ENCODE measurements at regions not wholly inside any gene's neighbourhood (a gene's known extent, or its start where the extent isn't known, plus 50 kb on each side); places are given as distances from the start of the nearest gene placed in this dataset.

DNA sequence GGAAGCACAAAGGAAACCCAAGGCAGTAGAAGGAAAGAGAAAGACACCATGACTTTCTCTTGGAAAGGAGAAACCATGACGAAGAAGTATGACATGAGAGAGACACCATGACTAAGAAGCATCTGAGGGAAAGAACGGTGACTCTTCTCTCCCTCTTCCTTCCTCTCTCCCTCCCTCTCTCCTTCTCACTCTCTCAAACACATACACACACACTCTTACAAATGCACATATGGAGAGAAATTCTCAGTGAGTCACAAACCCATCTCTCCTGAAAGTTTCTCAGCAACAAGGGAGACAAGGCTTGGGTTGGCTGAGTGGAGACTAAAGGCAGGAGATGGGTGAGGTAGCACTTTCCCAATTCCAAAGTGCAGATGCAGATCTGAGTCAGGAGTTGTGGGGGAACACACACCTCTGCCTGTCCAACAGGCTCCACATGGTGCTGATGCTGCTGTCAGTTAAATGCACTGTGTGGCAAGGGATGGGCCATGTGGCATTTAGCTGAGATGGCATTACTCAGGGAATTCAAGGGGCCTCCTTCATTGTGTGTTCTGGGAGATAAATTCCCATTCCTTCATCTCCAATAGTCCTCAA lies 336.7 kb upstream of the C16orf82 start:
- no peak for DNase-seq

DNA sequence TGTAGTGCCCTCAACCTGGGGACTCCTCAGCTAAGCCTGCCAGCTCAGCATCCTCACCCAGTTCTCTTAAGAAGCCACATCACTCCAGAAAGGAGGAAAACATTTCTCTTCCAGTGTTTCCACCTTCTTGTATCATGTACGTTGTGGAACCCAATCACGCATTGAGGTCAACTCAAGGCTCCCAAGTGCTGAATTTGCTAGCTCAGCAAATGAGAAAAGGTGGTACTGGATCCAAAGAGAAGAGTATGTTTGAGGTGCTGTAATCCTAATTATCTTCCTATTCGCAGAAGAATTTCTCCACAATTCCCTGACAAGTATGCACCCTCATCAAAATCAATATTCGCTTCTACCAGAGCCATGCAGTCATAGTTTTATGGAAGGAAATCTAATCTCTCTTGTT lies 335.0 kb upstream of the C16orf82 start:
- no peak for DNase-seq

DNA sequence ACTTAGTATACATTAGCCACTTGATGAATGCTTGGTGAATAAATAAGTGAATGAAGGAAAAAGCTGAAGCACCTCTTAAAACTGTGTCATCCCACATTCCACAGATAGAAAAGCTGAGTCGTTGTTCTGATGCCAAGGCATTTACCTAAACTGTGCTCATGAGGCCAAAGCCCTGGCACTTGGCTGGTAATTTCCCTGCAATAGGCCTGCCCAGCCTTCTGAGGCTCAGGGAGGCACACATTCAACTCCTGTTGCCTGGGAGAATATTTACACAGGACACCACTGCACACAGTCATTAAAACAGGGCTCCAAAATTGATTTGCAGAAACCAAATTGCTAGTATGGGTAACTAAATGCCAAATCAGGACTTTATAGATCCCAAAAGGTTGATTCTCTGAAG lies 333.0 kb upstream of the C16orf82 start:
- DNase-seq: no peak

DNA sequence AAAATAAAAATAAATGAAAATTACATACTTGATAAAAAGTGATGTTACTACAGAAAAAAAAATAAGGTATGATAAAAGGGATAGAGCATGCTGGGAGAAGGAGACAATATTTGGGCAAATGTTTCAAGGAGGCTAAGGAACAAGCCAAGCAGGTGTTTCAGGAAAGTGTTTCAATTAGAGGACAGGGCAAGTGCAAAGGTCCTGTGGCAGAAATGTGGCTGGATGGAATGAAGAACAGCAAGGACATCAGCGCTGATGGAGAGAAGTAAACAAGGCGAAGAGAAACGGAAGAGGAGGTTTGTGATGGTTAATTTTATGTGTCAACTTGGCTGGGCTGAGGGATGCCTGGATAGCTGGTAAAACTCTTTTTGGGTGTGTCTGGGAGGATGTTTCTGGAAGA lies 331.2 kb upstream of the C16orf82 start:
- no peak for DNase-seq

DNA sequence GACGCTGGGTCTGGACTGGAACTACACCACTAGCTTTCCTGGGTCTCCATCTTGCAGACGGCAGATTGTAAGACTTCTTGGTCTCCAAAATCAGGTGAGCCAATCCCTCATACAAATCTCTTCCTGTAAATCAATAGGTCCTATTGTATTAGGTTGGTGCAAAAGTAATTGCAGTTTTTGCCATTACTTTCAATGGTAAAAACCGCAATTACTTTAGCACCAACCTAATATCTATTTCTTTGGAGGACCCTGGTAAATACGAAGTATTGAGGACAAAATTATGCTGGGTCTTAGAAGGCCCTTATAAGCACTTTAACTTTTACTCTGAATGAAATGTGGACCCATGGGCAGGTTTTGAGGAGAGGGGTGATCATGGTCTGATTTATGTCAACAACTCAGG lies 330.6 kb upstream of the C16orf82 start:
- no peak for DNase-seq

DNA sequence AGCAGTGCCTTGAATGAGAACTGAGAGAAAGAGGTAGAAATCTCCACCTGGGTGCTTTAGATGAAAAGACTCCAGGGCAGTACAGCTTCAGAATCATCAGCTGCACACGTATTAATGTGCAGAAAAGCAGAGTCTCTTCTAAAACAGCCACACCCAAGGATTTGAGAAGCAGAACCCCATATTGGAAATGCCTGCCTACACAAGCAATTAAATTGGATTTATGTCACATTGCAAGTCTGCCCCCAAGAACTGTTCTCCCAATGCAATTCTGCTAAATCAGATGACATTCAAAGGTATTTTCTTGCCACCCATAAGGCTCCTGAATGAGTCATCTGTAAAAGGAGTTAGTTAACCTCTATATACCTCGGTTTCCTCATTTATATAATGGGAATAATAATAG lies 326.0 kb upstream of the C16orf82 start:
- no peak for DNase-seq

DNA sequence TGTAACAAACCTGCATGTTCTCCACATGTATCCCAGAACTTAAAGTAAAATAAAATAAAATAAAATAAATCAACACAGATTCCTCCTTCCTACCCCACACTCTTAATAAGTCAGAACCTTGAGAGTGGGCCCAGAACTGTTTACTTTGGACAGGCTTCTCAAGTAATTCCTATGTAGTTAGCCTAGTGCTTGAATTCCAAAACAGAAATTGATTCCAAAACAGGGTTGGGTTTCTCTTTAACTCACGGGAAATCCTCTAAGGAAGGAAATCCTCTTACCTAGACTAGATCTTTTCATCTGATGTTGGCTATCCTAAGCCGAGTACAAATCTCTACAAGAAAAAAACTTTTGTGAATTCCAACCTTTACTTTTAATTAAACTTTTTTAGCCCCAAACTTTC lies 324.7 kb upstream of the C16orf82 start:
- DNase-seq: no peak

DNA sequence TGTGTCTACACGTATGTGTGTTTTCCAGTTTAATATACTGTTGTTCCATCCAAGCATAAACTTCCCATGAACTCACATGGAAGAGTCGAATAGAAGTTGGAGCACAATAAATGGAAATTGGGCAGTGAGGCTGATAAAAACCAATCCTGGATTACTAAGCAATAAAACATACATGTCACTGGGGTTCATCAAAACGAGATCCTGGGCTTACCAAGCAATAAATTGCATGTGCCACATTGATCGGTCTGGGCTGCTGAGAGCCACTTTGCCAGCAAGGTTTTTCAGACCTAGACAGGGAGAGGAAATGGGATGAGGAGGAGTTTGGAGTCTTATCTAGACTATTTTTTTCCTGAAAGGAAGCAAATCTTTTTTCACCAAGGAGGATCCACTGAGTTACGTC lies 322.3 kb upstream of the C16orf82 start:
- no peak for DNase-seq

DNA sequence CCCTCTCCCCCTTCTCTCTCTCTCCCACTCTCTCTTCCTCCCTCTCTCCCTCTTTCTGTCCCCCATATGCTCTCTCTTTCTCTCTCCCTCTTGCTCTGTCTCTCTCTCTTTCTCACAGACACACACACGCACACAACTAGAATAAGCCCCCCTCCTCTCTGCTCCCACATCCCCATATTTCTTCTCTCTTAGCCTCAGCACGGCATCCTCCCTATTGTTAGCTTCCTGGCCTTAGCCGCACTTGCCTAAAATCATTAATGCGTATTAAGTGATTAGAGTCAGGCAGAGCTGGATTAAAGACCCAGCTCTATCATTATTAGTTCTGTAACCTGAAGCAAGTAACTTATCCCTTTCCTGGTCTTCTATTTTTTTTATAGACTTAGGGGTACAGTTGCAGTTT lies 319.0 kb upstream of the C16orf82 start:
- DNase-seq: no peak

DNA sequence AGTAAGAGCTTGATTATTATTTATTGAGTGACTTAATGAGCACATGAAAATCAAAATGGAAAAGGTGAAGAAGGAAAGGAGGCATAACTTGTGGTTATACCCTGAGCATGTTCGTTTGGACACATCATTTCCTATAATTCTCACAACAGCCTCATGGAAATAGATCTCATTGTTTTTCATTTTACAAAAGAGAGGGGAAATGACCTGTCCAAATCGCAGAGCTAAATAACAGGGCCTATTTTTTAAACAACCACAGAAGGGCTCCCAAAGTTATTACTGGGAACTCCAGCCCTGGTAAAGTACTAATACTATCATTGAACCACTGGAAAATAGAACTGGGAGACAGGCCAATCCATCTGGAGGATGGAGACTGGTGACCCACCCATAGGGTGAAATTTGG lies 317.7 kb upstream of the C16orf82 start:
- no peak for DNase-seq

DNA sequence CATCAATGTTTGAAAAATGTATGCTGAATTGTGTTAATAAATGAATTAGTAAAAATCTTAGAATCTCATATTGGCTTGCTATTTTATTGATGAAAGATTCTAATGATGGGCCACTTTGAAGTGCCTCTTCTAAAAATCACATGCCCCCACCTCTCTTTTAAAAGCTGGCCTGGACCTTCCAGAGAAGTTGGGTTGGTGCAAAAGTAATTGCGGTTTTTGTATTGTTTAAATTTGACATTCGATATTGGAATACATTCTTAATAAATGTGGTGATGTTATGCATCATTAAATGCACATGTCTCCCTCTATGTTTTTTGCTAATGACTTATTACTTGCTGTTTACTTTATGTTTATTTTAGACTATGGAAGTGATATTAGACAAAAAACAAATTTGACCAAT lies 314.6 kb upstream of the C16orf82 start:
- DNase-seq: no peak

DNA sequence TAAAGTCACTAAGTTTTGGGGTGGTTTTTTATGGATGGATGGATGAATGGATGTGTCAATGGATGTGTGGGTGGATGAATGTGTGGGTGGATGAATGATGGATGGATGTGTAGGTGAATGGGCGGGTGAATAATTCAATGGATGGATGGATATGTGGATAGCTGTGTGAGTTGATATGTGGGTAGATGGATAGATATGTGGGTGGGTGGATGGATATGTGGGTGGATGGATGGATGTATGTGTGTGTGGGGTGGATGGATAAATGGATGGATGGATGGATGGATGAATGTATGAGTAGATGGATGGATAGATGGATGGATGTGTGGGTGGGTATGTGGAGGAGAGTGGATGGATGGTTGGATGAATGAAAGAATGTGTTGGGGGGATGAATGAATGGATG lies 310.1 kb upstream of the C16orf82 start:
- DNase-seq: no peak

DNA sequence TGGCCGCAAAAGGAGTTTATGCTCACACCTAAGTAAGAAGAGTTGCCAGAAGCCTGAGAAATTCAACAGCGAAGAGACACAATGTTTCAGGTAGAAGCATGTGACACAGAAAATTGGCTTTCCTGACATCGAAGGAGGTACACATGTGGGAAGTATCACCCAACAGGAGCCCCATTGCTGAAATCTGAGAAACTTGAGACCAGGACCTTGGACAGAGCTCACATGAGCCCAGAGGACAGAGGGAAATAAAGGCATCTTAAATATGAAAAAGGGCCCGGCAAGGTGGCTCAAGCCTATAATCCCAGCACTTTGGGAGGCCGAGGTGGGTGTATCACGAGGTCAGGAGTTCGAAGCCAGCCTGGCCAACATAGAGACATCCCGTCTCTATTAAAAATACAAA lies 304.1 kb upstream of the C16orf82 start:
- DNase-seq: no peak

DNA sequence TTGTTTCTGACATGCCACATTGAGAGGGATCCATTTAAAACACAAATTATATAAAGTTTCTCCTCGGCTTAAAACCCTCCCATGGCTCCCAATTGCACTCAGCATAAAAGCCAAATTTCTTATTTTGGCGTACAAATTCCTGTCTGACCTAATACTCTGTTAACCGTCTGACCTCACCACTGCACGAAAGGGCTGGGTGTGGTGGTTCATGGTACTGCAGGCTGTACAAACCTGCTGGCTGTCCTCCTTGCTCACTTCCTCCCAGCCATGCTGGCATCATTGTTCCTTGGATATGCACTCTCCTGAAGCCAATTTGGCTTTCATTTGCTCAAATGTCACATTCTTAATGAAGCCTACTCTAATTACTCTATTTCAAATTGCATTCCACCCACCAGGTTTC lies 301.6 kb upstream of the C16orf82 start:
- no peak for DNase-seq

DNA sequence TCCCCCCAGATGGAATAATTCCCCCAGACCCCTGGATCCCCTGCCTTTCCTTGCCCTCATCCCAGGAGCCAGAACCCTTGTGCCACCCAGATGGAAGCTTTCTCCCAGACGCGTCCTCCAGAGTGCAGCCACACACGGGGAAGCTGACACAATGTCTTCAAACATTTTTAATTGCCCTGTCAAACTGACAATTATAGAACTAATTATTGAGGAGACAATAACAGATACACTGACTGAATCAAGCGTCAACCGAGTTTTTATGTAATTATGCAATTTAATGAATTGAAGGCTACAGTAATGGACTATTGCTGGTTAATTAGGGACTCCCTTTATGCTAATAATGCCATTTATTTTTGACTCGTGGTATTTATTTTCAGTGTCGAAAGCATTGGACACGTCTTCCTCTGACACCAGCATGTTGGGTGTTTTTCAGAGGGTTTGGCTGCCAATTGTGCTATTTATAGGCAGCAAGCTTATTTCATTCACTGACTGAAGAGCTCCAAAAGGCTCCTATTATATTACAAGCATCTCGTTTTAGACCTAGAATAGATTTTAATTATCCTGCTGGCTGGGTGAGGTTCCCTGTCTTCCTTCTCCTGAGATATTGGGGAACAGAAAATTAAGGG lies 298.2 kb upstream of the C16orf82 start:
- no peak for DNase-seq

DNA sequence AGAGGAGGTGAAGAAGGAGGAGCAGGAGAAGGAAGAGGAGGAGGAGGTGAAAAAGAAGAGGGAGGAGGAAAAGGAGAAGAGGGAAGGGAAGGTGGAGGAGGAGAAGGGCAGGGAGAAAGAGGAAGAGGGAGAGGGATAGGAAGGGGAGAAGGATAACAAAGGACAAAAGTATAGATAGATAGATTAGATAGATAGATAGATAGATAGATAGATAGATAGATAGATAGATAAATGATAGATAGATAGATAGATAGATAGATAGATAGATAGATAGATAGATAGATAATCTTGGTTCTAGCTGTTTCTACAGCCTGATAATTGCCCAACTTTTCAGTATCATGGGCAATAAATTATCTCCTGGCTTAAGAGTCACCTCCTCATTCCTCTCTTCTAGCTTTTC lies 296.2 kb upstream of the C16orf82 start:
- DNase-seq: no peak

DNA sequence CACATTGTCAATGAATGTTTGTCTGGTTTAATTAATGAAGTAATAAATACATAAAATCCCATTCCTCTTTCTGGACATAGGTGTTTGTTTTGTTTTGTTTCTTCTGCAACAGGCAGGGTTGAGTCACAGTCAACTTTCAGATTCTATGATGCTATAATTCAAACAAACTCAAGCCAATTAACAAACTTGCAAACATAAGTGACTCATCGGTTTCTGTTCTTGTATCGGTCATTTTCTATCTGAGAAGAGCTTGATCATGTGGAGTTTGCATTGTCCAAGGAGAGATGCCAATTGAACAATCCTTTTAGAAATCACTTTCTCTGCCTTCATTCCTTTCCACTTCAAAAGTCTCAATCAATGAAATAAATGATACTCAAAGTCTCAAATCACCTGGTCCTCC lies 294.2 kb upstream of the C16orf82 start:
- no peak for DNase-seq

DNA sequence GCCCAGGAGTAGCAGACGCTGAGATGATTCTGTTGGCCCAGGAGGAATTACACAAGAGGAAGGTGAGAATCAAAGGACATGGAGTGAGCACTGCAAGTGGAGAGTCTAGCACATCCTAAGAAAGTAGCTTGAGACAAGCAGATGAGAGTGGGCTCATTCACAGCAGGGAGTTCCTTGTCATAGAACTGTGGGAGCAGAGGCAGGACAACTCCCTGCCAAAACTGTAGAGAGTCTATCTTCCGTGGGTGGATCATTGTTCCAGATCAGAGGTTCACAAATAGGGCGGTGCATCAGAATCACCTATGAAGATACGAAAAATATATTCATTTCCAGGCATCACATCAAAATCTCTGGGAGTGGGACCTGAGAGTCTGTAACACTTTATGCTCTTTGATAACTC lies 288.9 kb upstream of the C16orf82 start:
- DNase-seq: no peak

DNA sequence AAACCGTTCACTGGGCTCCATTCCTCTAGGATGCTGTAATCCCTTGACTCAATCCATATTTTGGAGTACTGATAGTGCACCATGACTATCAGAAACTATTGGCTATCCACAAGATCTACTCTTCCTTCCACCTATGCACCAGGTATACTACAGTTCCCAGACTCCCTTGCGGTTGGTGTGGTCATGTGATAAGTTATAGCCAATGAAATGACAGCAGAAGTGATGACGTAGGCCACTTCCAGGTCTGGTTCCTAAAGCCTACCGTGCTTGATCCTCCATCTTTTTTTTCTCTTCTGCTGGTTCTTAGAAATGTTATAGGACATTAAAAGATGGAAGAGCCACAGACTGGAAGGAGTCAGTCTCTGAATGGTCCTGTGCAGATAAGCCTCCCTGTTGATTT lies 278.8 kb upstream of the C16orf82 start:
- no peak for DNase-seq

DNA sequence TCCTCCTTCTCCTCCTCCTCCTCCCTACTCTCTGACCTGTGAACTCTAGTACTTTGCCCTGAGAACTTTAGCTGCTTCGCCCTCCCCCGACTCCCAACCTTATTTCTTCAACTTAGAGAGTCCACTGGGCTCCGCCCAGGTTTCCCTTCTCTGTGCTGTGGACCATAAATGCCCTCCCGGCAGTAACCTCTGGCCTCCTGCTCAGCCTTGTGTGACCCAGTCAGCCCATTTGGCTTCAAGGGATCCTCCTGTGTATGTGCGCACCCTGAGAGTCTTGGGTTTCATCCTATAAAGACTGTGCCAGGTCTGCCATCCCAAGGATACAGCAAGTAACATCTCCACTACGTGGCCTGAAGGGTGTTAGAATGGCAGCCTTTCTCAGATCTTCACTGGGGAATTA lies 275.6 kb upstream of the C16orf82 start:
- DNase-seq: no peak

DNA sequence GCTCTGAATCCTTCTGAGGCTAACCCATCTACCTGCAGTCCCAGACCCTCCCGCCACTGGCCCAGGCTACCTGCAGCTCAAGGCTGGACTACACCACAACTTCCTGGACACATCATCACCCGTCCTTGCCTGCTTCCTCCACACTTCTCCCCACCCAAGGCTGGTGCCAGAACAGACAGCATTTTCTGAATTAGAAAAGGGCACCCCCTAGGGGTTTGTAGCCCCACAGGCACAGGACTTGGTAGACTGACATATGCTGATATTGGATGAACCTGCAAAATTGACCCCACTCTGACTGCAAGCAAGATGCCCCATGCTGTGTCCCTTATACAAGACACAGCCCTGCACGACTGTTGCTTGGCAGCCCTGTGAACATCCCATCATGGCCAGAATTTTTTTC lies 271.5 kb upstream of the C16orf82 start:
- DNase-seq: no peak

DNA sequence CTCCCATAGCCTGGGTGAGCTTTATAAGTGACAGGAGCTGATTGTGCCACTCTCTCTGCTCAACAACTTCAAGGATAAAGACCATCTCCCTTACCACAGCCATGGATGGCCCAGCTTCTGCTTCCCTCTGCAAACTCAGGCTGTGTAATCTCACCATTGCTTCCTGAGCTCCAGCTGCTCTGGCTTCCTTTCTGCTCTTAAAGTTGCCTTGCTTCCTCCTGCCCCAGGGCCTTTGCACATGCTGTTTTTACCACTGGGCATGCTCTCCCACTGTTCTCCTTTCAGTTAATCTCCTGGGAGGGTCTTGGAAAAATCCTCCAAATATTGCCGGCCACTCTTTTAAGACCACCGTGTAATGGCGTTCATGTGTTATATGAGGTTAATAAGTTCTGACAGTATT lies 265.1 kb upstream of the C16orf82 start:
- no peak for DNase-seq

DNA sequence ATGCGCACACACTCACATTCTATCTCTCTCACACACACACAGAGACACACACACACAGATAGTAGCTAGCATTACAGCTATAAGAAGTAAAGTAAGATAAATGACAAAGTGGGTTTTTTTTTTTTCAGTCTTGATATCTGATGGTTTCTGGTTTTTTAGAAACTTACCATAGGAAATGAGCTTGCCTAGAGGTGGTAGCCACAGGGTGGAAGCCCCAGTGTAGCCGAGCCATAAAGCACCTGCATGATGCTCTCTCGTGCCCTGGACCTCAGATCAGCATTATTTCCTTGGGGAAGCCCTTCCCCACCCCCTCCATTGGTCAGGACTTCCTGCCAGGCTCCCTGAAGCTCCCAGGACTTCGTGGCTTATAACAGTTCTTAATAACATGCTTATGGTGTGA lies 264.3 kb upstream of the C16orf82 start:
- no peak for DNase-seq

DNA sequence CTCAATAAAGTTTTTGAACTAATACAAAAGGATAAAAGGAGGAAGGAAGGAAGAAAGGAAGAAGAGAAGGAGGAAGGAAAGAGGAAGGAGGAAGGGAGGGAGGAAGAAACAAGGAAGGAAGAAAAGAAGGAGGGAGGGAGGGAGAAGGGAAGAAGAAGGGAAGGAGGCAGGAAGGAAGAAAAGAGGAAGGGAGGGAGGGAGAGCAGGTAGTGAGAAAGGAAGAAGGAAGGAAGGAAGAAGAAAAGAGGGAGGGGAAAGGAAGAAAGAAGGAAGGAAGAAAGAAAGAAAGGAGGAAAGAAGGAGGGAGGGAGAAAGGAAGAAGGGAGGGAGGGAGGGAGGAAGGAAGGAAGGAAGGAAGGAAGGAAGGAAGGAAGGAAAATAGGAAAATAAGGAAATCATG lies 263.8 kb upstream of the C16orf82 start:
- no peak for DNase-seq

DNA sequence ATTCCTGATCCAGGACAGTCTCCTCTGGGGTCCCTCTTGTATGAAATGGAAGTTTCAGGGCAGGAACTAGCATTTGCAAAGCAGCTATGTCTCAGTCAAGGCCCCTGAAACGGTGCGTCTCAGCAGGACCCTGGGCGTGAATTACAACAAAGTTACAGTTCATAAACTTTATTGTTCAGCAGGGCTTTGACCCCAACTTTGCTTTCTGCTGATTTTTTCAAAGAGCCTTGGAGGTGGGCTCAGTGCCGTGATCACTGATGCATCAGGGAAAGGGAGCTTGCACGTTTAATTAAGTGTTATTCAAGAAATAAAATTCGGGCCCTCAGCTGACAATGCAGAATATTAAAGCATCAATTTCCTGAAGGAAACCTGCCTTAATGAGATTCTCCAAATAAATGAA lies 260.1 kb upstream of the C16orf82 start:
- DNase-seq: no peak

DNA sequence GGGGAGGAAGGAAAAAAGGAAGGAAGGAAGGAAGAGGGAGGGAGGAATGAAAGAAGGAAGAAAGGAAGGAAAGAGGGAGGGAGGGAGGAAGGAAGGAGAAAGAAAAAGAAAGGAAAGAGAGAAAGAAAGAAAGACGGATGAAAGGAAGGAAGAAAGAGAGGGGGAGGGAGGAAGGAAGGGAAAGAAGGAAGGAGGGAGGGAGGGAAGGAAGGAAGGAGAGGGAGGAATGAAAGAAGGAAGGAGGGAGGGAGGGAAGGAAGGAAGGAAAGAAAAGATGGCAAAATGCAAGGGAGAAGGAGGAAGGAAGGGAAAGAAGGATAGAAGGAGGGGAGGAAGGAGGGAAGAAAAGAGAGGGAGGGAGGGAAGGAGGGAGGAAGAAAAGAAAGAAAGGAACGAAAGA lies 257.3 kb upstream of the C16orf82 start:
- no peak for DNase-seq

Data from KG1 (cell line).